BE2C (cell line): ENCODE measurements at regions not wholly inside any gene's neighbourhood (a gene's known extent, or its start where the extent isn't known, plus 50 kb on each side); places are given as distances from the start of the nearest gene placed in this dataset.

Experiments
- DNase-seq: peaks from one replicate; pipeline ENCODE4 v3.0.0-alpha.2; 2020
- H3K27me3 ChIP-seq: fragments of 250-450 bp; sonication (Bioruptor Pico); 2 replicates; pipeline ENCODE4 v1.5.1; 2020; ENCODE audit warnings: mild to moderate bottlenecking
- H3K36me3 ChIP-seq: fragments of 250-450 bp; sonication (Bioruptor Pico); 2 replicates; pipeline ENCODE4 v1.5.1; 2020; ENCODE audit warnings: mild to moderate bottlenecking
- H3K4me1 ChIP-seq: fragments of 250-450 bp; sonication (Bioruptor Pico); 2 replicates; pipeline ENCODE4 v1.5.1; 2020
- H3K4me3 ChIP-seq: 2 replicates; pipeline ENCODE4 v1.5.1; 2011; ENCODE audit warnings: low read depth, low read length
- H3K9me3 ChIP-seq: fragments of 250-450 bp; sonication (Bioruptor Pico); 2 replicates; pipeline ENCODE4 v1.5.1; 2020
- TF ChIP-seq, protein P1 (sequence below): IDR thresholded peaks from 2 replicates; pipeline ENCODE4 v1.5.1; 2012; ENCODE audit warnings: mild to moderate bottlenecking, low read depth, low read length

DNA sequence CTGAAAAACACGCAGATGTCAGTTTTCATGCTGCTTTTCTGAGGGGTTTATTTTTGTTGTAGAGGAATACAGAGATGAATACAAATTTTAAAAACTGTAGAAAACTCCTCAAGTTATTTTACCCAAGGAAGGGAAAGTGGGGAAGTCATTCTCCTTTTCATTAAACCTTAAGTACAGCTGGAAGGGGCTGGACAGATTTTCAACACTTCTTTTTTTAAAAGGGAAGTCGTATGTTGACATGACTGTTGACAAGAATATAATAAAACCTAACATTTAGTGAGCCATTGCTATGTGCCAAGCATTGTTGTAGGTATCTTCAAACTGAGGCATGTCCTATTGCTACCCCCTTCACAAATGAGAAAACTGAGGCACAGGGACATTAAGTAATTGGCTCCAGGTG, 235.7 kb upstream of the ELL2 start:
- DNase-seq: no peak
- no peaks in the 10 kb centered on the region for H3K9me3 ChIP-seq
- no peak overlapping the region for H3K4me3 ChIP-seq
- H3K27me3 ChIP-seq: no peaks in the 10 kb centered on the region
- TF ChIP-seq, protein P1, sequence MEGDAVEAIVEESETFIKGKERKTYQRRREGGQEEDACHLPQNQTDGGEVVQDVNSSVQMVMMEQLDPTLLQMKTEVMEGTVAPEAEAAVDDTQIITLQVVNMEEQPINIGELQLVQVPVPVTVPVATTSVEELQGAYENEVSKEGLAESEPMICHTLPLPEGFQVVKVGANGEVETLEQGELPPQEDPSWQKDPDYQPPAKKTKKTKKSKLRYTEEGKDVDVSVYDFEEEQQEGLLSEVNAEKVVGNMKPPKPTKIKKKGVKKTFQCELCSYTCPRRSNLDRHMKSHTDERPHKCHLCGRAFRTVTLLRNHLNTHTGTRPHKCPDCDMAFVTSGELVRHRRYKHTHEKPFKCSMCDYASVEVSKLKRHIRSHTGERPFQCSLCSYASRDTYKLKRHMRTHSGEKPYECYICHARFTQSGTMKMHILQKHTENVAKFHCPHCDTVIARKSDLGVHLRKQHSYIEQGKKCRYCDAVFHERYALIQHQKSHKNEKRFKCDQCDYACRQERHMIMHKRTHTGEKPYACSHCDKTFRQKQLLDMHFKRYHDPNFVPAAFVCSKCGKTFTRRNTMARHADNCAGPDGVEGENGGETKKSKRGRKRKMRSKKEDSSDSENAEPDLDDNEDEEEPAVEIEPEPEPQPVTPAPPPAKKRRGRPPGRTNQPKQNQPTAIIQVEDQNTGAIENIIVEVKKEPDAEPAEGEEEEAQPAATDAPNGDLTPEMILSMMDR: no peak
- no peaks in the 10 kb centered on the region for H3K36me3 ChIP-seq
- no peaks in the 10 kb centered on the region for H3K4me1 ChIP-seq

DNA sequence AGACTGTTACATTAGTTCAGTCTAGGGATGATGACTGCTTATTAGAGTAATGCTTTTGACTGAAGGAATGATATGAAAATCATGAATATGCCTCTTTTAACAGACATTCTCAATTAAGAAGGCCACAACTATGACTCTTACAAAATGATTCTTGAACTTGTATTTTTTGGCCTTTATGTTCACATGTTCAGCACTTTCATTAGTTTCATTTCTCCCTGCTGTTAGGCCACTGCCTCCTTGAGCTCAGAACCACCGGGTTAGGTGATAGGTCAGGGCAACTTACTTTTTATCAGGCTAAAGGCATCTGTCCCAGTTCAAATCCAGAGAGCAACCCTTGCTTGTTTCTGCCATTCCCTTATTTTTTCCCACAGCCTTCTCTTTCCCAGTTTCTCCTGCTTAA, 235.2 kb upstream of the ELL2 start:
- no peak for DNase-seq
- Histone ChIP-seq H3K27me3 (no peaks in the 10 kb centered on the region), H3K4me3 (no peak overlapping the region), H3K4me1 (no peaks in the 10 kb centered on the region), H3K9me3 (no peaks in the 10 kb centered on the region), H3K36me3 (no peaks in the 10 kb centered on the region)
- TF ChIP-seq, protein P1: no peak

DNA sequence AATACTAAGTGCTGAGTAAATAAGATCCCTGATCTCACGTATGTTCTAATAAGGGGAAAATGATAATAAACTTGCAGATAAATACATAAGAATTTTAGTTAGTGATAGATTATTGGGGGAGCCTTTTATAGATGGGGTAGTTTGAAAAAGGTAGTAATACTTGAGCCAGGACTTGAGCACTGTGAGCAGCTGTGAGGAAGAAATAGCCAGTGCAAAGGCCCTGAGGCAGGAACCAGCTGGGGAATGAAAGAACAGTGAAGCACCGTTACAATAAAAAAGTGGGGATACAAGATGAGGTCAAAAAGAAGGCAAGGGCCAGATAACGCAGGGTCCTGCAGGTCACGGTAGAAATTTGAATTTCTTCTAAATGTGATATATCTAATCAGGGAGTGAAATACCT, 234.8 kb upstream of the ELL2 start:
- TF ChIP-seq, protein P1: no peak
- no peaks in the 10 kb centered on the region for H3K27me3 ChIP-seq
- H3K9me3 ChIP-seq: no peaks in the 10 kb centered on the region
- DNase-seq: no peak
- H3K36me3 ChIP-seq: no peaks in the 10 kb centered on the region
- H3K4me3 ChIP-seq: no peak overlapping the region
- H3K4me1 ChIP-seq: no peaks in the 10 kb centered on the region

DNA sequence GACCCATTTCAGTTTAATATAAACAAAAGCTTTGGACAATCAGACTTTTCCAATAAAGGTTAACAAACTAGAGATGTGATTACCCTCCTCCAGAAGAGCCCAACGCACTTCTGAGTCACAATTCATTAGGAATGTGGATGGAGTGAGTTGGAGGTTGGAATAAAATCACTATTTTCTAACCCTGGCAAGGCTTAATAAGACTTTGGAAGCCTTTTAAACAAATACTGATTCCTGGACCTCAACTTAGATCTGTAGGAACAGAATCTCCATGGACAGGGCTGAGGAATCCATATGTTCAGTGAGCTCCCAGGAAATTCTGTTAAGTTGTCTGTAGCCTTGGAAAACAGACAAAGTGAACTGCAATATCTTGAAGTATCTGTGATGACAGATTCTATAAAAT, 233.5 kb upstream of the ELL2 start:
- TF ChIP-seq, protein P1: no peak
- H3K27me3 ChIP-seq: no peaks in the 10 kb centered on the region
- no peak for DNase-seq
- H3K9me3 ChIP-seq: no peaks in the 10 kb centered on the region
- H3K4me3 ChIP-seq: no peak overlapping the region
- no peaks in the 10 kb centered on the region for H3K36me3 ChIP-seq
- H3K4me1 ChIP-seq: no peaks in the 10 kb centered on the region

DNA sequence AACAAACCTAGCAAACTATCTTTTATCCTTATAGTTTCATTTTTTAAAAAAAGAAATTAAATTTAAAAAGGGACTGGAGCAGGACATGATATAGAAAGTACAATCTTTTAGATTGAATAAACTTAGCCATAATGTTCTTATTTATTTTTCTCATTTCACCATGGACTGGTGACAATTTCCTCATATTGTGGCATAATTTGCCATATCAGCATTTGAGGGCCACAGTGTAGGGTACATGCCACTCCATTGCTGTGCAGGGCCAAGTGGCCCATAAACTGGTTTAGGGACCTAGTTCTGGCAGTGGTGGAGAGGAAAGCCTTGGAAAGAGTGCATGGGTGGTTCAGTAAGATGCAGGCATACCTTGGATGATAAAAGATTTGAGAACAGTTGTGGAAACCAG, 232.9 kb upstream of the ELL2 start:
- TF ChIP-seq, protein P1: no peak
- no peak overlapping the region for H3K4me3 ChIP-seq
- DNase-seq: no peak
- no peaks in the 10 kb centered on the region for H3K27me3 ChIP-seq
- no peaks in the 10 kb centered on the region for H3K36me3 ChIP-seq
- H3K9me3 ChIP-seq: no peaks in the 10 kb centered on the region
- no peaks in the 10 kb centered on the region for H3K4me1 ChIP-seq

DNA sequence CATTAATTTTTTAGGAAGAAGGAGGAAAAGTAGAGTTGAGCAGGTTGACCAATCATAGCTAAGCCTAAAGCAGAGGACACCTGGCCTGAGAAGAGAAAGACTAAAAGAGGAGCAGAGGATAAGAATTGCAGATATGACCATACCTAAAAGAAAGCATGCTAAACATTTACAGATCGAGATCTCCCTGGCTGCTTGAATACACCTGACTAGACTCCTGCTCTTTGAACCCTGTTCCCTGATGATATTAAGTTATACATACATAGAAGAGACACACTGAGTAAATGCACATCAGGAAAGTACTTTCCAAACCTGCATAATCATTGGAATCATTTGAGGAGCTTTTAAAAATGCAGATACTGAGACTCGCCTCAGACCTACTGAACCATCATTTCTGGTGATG, 232.3 kb upstream of the ELL2 start:
- H3K4me1 ChIP-seq: no peaks in the 10 kb centered on the region
- DNase-seq: no peak
- H3K27me3 ChIP-seq: no peaks in the 10 kb centered on the region
- TF ChIP-seq, protein P1: no peak
- H3K36me3 ChIP-seq: no peaks in the 10 kb centered on the region
- H3K4me3 ChIP-seq: no peak overlapping the region
- H3K9me3 ChIP-seq: no peaks in the 10 kb centered on the region
